Neutrophil (primary cell): ENCODE measurements at regions not wholly inside any gene's neighbourhood (a gene's known extent, or its start where the extent isn't known, plus 50 kb on each side); places are given as distances from the start of the nearest gene placed in this dataset.

Source experiments
- H3K27ac ChIP-seq: fragments of 200-600 bp; sonication (generic); 2 replicates; pipeline ENCODE4 v1.5.1; 2016; ENCODE audit warnings: mild to moderate bottlenecking, moderate library complexity
- H3K27me3 ChIP-seq: fragments of 200-600 bp; sonication (generic); 2 replicates; pipeline ENCODE4 v1.6.0; 2016; ENCODE audit warnings: mild to moderate bottlenecking
- H3K36me3 ChIP-seq: fragments of 200-600 bp; sonication (generic); 2 replicates; pipeline ENCODE4 v1.5.1; 2017
- H3K4me1 ChIP-seq, 2 experiments: fragments of 200-600 bp in 1 of 2; sonication (generic) in 1 of 2; 1 replicate in 1 of 2; 2 replicates in 1 of 2; pipeline versions ENCODE4 v1.5.1 to v1.6.1; 2013 to 2016; ENCODE audit warnings: low read depth in 1 of 2, low read length in 1 of 2, mild to moderate bottlenecking in 1 of 2, moderate library complexity in 1 of 2; ENCODE audit not compliant: control insufficient read depth in 1 of 2, insufficient read depth in 1 of 2
- H3K4me3 ChIP-seq, 2 experiments: fragments of 200-600 bp in 1 of 2; sonication (generic) in 1 of 2; 1 replicate in 1 of 2; 2 replicates in 1 of 2; pipeline ENCODE4 v1.5.1; 2013 to 2016; ENCODE audit warnings: low read depth in 1 of 2, low read length in 1 of 2, mild to moderate bottlenecking in 1 of 2, moderate library complexity in 1 of 2
- H3K9me3 ChIP-seq: fragments of 200-600 bp; sonication (generic); 2 replicates; pipeline ENCODE4 v1.5.1; 2016
- TF ChIP-seq, protein P1 (sequence below): fragments of 200-600 bp; sonication (generic); IDR thresholded peaks from 2 replicates; pipeline ENCODE4 v1.5.1; 2016; ENCODE audit warnings: antibody characterized with exemption

- H3K4me3 ChIP-seq, result no peak overlapping the region
- H3K36me3 ChIP-seq, result no peaks in the 10 kb centered on the region
- H3K4me1 ChIP-seq, result peaks cover 1 to 3% of the 10 kb centered on the region in 2 experiments
- peaks cover 3% of the 10 kb centered on the region for H3K27me3 ChIP-seq
- H3K27ac ChIP-seq, result no peak overlapping the region
- no peaks in the 10 kb centered on the region for H3K9me3 ChIP-seq
- TF ChIP-seq, protein P1, sequence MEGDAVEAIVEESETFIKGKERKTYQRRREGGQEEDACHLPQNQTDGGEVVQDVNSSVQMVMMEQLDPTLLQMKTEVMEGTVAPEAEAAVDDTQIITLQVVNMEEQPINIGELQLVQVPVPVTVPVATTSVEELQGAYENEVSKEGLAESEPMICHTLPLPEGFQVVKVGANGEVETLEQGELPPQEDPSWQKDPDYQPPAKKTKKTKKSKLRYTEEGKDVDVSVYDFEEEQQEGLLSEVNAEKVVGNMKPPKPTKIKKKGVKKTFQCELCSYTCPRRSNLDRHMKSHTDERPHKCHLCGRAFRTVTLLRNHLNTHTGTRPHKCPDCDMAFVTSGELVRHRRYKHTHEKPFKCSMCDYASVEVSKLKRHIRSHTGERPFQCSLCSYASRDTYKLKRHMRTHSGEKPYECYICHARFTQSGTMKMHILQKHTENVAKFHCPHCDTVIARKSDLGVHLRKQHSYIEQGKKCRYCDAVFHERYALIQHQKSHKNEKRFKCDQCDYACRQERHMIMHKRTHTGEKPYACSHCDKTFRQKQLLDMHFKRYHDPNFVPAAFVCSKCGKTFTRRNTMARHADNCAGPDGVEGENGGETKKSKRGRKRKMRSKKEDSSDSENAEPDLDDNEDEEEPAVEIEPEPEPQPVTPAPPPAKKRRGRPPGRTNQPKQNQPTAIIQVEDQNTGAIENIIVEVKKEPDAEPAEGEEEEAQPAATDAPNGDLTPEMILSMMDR, result no peak
Measured at GRCh38 chr1:8115031-8115768, 89.1 kb upstream of the ERRFI1 start.

- H3K27me3 ChIP-seq, result peaks cover 3% of the 10 kb centered on the region
- no peak overlapping the region for H3K4me3 ChIP-seq
- no peak overlapping the region for H3K27ac ChIP-seq
- TF ChIP-seq, protein P1, result no peak
- no peaks in the 10 kb centered on the region for H3K4me1 ChIP-seq
- H3K36me3 ChIP-seq, result no peaks in the 10 kb centered on the region
- H3K9me3 ChIP-seq, result no peaks in the 10 kb centered on the region
Measured at GRCh38 chr1:8113262-8114220, 87.4 kb upstream of the ERRFI1 start.

GRCh38 chr1:8112611-8113261 is 86.6 kb upstream of the ERRFI1 start:
- Histone ChIP-seq H3K4me1 (no peaks in the 10 kb centered on the region), H3K27me3 (peaks cover 3% of the 10 kb centered on the region), H3K9me3 (no peaks in the 10 kb centered on the region), H3K27ac (no peak overlapping the region), H3K36me3 (no peaks in the 10 kb centered on the region), H3K4me3 (no peak overlapping the region)
- TF ChIP-seq, protein P1, result no peak

DNA sequence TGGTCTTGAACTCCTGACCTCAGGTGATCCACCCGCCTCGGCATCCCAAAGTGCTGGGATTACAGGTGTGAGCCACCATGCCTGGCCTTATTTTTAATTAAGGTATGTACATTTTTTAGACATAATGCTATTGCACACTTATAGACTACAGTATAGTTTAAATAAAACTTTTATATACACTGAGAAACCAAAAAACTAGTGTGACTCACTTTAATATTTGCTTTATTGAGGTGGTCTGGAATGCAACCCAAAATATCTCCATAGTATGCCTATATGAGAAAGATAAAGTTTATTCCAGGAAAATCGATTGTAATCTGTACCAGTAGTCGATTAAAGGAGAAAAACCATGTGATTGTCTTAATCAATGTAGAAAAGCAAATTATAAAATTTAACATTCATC is 85.5 kb upstream of the ERRFI1 start:
- Histone ChIP-seq H3K27me3 (peaks cover 3% of the 10 kb centered on the region), H3K9me3 (no peaks in the 10 kb centered on the region), H3K36me3 (no peaks in the 10 kb centered on the region)

DNA sequence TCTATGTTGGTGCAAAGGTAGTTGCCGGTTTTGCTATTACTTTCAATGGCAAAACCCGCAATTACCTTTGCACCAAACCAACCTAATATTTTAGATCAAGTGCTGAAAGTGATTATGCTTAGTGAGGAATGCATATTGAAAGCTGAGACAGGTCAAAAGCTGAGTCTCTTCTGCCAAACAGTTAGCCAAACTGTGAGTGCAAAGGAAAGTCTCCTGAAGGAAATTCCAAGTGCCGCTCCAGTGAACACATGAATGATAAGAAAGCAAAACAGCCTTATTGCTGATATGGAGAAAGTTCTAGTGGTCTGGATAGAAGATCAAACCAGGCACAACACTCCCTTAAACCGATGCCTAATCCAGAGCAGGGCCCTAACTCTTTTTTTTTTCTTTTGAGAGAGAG is 83.1 kb upstream of the ERRFI1 start:
- TF ChIP-seq, protein P1, result no peak
- H3K4me3 ChIP-seq, result no peak overlapping the region
- H3K27ac ChIP-seq, result no peak overlapping the region
- H3K9me3 ChIP-seq, result no peaks in the 10 kb centered on the region
- no peaks in the 10 kb centered on the region for H3K36me3 ChIP-seq
- H3K4me1 ChIP-seq, result peaks cover 29 to 32% of the 10 kb centered on the region in 2 experiments
- peaks cover 3% of the 10 kb centered on the region for H3K27me3 ChIP-seq

More for the DNA sequence above, 85.5 kb upstream of the ERRFI1 start:
- TF ChIP-seq, protein P1, result no peak
- no peak overlapping the region for H3K4me3 ChIP-seq
- no peak overlapping the region for H3K27ac ChIP-seq
- H3K4me1 ChIP-seq, result peaks cover 8% of the 10 kb centered on the region in 2 experiments
